Body of pancreas (tissue), 4 donors: ENCODE measurements at regions not wholly inside any gene's neighbourhood (a gene's known extent, or its start where the extent isn't known, plus 50 kb on each side); places are given as distances from the start of the nearest gene placed in this dataset.

Experiments
- POLR2A ChIP-seq, 3 donors: fragments of 450-650 bp; IDR thresholded peaks; one replicate each; pipeline ENCODE4 v1.6.1; 2016; ENCODE audit warnings: antibody characterized with exemption in 3 of 3, mild to moderate bottlenecking in 2 of 3
- TF ChIP-seq, protein P1 (sequence below), 7 experiments: fragments of 450-650 bp in 4 of 7; fragments of 200-600 bp in 3 of 7; sonication (generic) in 3 of 7; IDR thresholded peaks; one replicate each; pipeline ENCODE4 v1.5.1; 2016 to 2019; ENCODE audit warnings: antibody characterized with exemption in 7 of 7

DNA sequence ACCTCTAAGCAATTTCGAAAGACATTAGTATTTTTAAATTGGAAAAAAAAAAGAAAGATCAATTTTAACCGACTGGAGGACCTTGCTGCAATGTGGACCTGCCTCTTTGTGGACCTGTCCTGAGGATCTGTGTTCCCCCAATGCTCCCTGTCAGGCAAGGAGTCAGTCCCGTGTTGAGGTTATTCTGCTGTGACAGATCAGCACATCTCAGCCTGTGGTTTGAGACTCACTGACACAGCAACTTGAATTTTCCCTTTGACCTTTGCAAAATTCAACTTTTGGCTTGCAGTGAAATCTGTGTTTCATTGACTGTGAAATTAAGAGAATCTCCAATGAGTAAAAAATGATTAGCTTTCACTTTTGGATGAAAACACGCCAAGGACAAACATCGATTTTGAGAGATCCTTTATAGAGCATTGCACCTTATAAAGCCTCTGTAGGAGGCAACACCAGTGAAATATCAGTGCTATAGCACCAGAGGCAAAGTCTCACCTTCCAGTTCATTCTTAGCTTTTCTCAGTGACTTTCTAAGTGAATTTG is 186.9 kb downstream of the GPAT3 start:
- TF ChIP-seq, protein P1, sequence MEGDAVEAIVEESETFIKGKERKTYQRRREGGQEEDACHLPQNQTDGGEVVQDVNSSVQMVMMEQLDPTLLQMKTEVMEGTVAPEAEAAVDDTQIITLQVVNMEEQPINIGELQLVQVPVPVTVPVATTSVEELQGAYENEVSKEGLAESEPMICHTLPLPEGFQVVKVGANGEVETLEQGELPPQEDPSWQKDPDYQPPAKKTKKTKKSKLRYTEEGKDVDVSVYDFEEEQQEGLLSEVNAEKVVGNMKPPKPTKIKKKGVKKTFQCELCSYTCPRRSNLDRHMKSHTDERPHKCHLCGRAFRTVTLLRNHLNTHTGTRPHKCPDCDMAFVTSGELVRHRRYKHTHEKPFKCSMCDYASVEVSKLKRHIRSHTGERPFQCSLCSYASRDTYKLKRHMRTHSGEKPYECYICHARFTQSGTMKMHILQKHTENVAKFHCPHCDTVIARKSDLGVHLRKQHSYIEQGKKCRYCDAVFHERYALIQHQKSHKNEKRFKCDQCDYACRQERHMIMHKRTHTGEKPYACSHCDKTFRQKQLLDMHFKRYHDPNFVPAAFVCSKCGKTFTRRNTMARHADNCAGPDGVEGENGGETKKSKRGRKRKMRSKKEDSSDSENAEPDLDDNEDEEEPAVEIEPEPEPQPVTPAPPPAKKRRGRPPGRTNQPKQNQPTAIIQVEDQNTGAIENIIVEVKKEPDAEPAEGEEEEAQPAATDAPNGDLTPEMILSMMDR (IDR thresholded peaks at IDR 0.05): no peak
- no peak for TF ChIP-seq POLR2A (IDR thresholded peaks at IDR 0.05)
